ENCODE measurements at regions not wholly inside any gene's neighbourhood (a gene's known extent, or its start where the extent isn't known, plus 50 kb on each side); places are given as distances from the start of the nearest gene placed in this dataset.

- TF ChIP-seq CTCF (IDR thresholded peaks at IDR 0.05) (no peak), ZFX (IDR thresholded peaks at IDR 0.05; ENCODE audit: borderline replicate concordance) (no peak)
Observed at GRCh38 chr3:76866729-76867408, 173.0 kb upstream of the ROBO2 start.
